IgD-negative memory B cell (primary cell): ENCODE measurements at regions not wholly inside any gene's neighbourhood (a gene's known extent, or its start where the extent isn't known, plus 50 kb on each side); places are given as distances from the start of the nearest gene placed in this dataset.
"Not testable (repeated sequence)": the region's sequence is repeated elsewhere in the genome, so short reads cannot be mapped to it uniquely, and the experiment has no call there.

Source experiments
- H3K27ac Mint-ChIP-seq, 3 donors: one replicate each; pipeline ENCODE4 v1.8.0; 2020 to 2022; ENCODE audit warnings: mild to moderate bottlenecking in 3 of 3, mixed read lengths in 3 of 3, moderate library complexity in 1 of 3
- H3K27me3 Mint-ChIP-seq: one replicate; pipeline ENCODE4 v1.8.0; 2021; ENCODE audit warnings: mixed read lengths
- H3K36me3 Mint-ChIP-seq: one replicate; pipeline ENCODE4 v1.8.0; 2020; ENCODE audit warnings: mild to moderate bottlenecking, mixed read lengths
- H3K4me1 Mint-ChIP-seq, 3 donors: one replicate each; pipeline ENCODE4 v1.8.0; 2020 to 2022; ENCODE audit warnings: mixed read lengths in 3 of 3, mild to moderate bottlenecking in 1 of 3
- H3K4me3 Mint-ChIP-seq, 4 donors: one replicate each; pipeline ENCODE4 v1.8.0; 2020 to 2022; ENCODE audit warnings: mild to moderate bottlenecking in 4 of 4, mixed read lengths in 4 of 4, moderate library complexity in 3 of 4
- H3K9me3 Mint-ChIP-seq, 3 donors: one replicate each; pipeline ENCODE4 v1.8.0; 2020 to 2021; ENCODE audit warnings: mixed read lengths in 3 of 3, mild to moderate bottlenecking in 1 of 3

GRCh38 chr4:128649161-128649560 lies 160.3 kb upstream of the JADE1 start:
- H3K4me3 Mint-ChIP-seq, result no peak overlapping the region
- H3K27ac Mint-ChIP-seq, result no peak overlapping the region
- H3K9me3 Mint-ChIP-seq, result peaks cover 2 to 5% (median 4%) of the 10 kb centered on the region in 3 donors
- no peaks in the 10 kb centered on the region for H3K4me1 Mint-ChIP-seq
- H3K27me3 Mint-ChIP-seq, result peaks cover 1% of the 10 kb centered on the region
- H3K36me3 Mint-ChIP-seq, result no peaks in the 10 kb centered on the region

DNA sequence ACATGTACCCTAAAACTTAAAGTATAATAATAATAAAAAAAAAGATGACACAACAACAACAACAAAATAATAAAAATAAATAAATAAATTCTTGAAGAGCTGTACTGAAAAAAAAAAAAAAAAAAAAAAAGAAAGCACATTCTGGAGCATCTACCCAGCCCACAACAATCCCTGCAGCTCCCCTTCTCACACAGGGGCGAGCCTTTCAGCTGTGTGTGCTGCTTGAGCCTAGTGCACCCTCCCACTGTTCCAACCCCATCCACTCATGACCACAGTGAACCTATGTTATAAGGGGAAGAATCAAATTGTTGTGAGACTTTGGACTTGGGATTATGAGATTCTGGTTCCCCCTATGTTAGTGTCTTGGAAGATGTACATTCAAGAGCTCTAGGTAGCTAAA lies 161.5 kb upstream of the JADE1 start:
- Mint-ChIP-seq H3K4me3 (no peak overlapping the region), H3K27me3 (no peaks in the 10 kb centered on the region), H3K36me3 (no peaks in the 10 kb centered on the region), H3K27ac (no peak overlapping the region), H3K4me1 (no peaks in the 10 kb centered on the region), H3K9me3 (peaks cover 0 to 3% (median 2%) of the 10 kb centered on the region in 3 donors)

DNA sequence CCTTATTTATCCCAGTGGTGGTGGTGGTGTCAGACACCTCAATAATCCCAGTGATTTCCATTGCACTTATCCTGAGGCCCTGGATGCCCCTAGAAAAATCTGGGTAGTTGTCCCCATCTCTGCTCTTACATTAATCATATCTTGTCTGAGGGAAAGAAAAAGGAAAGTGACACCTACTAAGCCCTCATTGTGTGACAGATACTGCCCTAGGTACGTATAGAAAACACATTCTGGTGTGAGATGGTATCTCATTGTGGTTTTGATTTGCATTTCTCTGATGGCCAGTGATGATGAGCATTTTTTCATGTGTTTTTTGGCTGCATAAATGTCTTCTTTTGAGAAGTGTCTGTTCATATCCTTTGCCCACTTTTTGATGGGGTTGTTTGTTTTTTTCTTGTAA lies 162.6 kb upstream of the JADE1 start:
- not testable (repeated sequence) for H3K36me3 Mint-ChIP-seq, H3K4me1 Mint-ChIP-seq, H3K4me3 Mint-ChIP-seq, H3K9me3 Mint-ChIP-seq, H3K27me3 Mint-ChIP-seq, H3K27ac Mint-ChIP-seq

DNA sequence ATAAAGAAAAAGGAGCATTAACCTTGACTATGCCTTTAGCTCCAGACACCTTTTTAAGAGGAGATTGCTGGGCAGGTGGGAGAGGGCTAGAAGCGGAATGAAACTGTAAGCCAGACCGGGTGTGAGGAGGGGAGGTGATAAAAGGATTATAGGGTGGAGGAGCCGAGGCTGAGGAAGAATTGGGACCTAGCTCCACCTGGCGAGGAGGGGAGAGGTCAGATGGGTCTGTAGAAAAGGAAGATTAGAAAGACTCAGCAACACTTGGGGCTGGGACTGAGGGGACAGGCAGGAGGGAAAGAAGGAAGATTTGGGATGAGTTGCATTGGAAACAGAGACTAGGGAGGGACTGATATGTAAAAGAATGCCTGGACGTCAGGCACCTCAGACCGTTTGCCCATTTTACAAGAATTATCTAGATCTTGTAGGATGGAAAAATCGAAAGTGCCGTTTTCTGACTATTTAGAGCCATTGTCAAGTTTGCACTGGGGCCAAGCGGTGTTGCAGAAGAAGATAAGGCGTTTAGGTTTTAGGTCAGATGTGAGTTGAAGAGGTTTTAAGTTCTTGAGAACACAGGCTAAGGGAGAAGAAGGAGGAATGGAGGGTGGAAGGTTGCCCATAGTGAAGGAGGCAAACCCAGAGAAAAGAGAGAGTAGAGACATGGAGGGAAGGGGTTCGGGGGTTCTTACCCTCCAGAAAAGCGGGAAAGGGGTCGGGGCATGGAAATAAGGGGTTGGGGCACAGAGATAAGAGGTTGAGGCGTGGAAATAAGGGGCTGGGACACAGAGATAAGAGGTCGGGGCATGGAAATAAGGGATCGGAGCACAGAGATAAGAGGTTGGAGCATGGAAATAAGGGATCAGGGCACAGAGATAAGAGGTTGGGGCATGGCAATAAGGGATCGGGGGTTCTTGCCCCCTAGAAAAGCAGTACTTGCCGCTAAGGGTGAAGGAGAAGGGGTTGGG lies 164.5 kb upstream of the JADE1 start:
- not testable (repeated sequence) for H3K4me1 Mint-ChIP-seq, H3K27ac Mint-ChIP-seq, H3K9me3 Mint-ChIP-seq, H3K36me3 Mint-ChIP-seq, H3K27me3 Mint-ChIP-seq, H3K4me3 Mint-ChIP-seq

- not testable (repeated sequence) for H3K9me3 Mint-ChIP-seq, H3K27me3 Mint-ChIP-seq, H3K36me3 Mint-ChIP-seq, H3K27ac Mint-ChIP-seq, H3K4me3 Mint-ChIP-seq, H3K4me1 Mint-ChIP-seq
These were observed 165.4 kb upstream of the JADE1 start for GRCh38 chr4:128644107-128644506.

DNA sequence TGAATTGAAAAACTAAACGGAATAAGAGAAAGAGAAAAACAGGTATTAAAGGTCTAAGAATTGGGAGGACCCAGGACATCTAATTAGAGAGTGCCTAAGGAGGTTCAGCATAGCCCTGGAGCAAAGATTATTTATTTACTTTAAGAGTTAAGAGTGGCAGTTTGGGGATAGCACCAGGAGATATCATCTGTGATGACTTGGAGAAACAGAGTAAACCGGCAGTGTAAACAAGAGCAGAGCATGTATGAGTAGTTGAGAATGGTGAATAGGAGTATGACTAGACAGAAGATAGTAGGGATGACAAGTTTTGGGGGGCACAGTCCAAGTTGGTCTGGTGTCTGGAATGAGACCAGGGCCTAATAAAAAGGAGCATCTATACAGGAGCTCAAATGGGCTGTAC lies 167.9 kb upstream of the JADE1 start:
- not testable (repeated sequence) for H3K9me3 Mint-ChIP-seq, H3K36me3 Mint-ChIP-seq, H3K27ac Mint-ChIP-seq

DNA sequence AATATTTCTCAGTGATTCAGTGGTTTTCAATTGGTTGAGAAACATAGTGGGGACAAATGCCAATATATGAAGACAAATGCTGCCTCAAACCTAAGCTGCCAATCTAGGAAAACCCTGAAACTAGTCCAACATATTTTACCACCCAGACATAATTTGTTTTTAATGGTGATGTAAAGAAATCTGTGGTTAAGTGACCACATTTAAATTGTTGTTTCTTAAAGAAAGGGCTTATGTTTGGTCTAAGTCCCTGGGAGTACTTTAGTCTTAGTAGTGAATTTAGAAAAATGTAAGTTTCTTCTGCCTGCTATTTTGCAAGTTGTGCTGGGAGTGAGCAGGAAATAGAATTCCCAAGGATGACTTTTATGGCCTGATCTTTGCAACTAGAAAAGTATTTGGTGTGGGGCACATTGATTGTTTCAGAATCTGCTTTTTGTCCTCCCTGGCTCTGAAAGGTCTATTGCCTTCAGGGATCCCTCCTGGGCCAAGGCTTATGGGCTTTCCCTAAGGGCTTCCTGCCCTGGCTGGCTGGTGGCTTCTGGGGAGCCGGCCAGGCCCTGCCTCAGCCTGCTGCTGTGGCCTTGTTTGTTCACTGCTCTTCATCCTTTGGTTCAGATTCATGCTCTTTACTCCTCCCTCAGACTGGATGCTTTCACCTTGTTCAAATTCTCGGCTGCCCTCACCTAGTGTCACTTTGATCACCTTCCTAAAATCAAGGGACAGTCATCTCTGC lies 169.8 kb upstream of the JADE1 start:
- no peak overlapping the region for H3K27ac Mint-ChIP-seq
- no peaks in the 10 kb centered on the region for H3K27me3 Mint-ChIP-seq
- peaks cover 0 to 7% (median 0%) of the 10 kb centered on the region in 3 donors for H3K9me3 Mint-ChIP-seq
- H3K4me3 Mint-ChIP-seq, result no peak overlapping the region
- peaks cover 1% of the 10 kb centered on the region for H3K36me3 Mint-ChIP-seq
- H3K4me1 Mint-ChIP-seq, result peaks cover 0 to 5% (median 4%) of the 10 kb centered on the region in 3 donors

More for the DNA sequence above, 167.9 kb upstream of the JADE1 start:
- H3K27me3 Mint-ChIP-seq, H3K4me1 Mint-ChIP-seq, H3K4me3 Mint-ChIP-seq: not testable (repeated sequence)

- H3K27me3 Mint-ChIP-seq, result no peaks in the 10 kb centered on the region
- H3K4me3 Mint-ChIP-seq, result no peak overlapping the region
- H3K9me3 Mint-ChIP-seq, result peaks cover 0 to 7% (median 0%) of the 10 kb centered on the region in 3 donors
- peaks cover 0 to 7% (median 6%) of the 10 kb centered on the region in 3 donors for H3K4me1 Mint-ChIP-seq
- no peak overlapping the region for H3K27ac Mint-ChIP-seq
- peaks cover 1% of the 10 kb centered on the region for H3K36me3 Mint-ChIP-seq
These were observed 172.6 kb upstream of the JADE1 start for GRCh38 chr4:128636906-128637305.

GRCh38 chr4:128635955-128636560 lies 173.4 kb upstream of the JADE1 start:
- H3K36me3 Mint-ChIP-seq, result peaks cover 1% of the 10 kb centered on the region
- no peaks in the 10 kb centered on the region for H3K27me3 Mint-ChIP-seq
- peaks cover 0 to 7% (median 0%) of the 10 kb centered on the region in 3 donors for H3K9me3 Mint-ChIP-seq
- H3K4me1 Mint-ChIP-seq, result peaks cover 0 to 7% (median 6%) of the 10 kb centered on the region in 3 donors
- no peak overlapping the region for H3K27ac Mint-ChIP-seq
- H3K4me3 Mint-ChIP-seq, result no peak overlapping the region

GRCh38 chr4:128635141-128635954 lies 174.2 kb upstream of the JADE1 start:
- no peaks in the 10 kb centered on the region for H3K27me3 Mint-ChIP-seq

DNA sequence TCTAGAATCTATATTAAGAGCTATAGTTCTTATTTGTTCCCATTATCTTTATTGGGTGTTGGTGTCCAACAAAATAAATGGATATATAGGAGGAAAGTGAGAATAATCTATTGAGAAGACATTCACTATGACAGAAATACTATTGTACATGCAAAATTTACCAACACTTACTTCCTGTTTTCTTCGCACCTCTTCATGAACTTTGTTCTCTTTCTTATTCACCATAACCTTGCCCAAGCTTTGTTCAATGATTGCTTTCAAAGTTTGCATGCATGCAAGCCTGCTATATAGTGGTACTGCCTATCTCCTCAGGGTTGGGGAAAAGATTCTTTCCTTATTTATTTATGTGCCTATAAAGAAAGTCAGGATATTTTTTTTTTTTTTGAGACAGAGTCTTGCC lies 176.4 kb upstream of the JADE1 start:
- peaks cover 0 to 7% (median 0%) of the 10 kb centered on the region in 3 donors for H3K9me3 Mint-ChIP-seq
- no peaks in the 10 kb centered on the region for H3K36me3 Mint-ChIP-seq
- H3K27ac Mint-ChIP-seq, result no peak overlapping the region
- H3K4me1 Mint-ChIP-seq, result peaks cover 0 to 4% (median 4%) of the 10 kb centered on the region in 3 donors
- H3K4me3 Mint-ChIP-seq, result no peak overlapping the region
- no peaks in the 10 kb centered on the region for H3K27me3 Mint-ChIP-seq

More at GRCh38 chr4:128635141-128635954, 174.2 kb upstream of the JADE1 start:
- Mint-ChIP-seq H3K4me1 (peaks cover 0 to 8% (median 6%) of the 10 kb centered on the region in 3 donors), H3K4me3 (no peak overlapping the region), H3K9me3 (peaks cover 0 to 7% (median 0%) of the 10 kb centered on the region in 3 donors), H3K27ac (no peak overlapping the region), H3K36me3 (peaks cover 1% of the 10 kb centered on the region)

GRCh38 chr4:128630871-128631270 lies 178.6 kb upstream of the JADE1 start:
- Mint-ChIP-seq H3K27ac (no peak overlapping the region), H3K27me3 (no peaks in the 10 kb centered on the region), H3K4me1 (peaks cover 0 to 4% (median 2%) of the 10 kb centered on the region in 3 donors), H3K9me3 (peaks cover 0 to 7% (median 0%) of the 10 kb centered on the region in 3 donors), H3K4me3 (no peak overlapping the region), H3K36me3 (no peaks in the 10 kb centered on the region)

GRCh38 chr4:128623508-128624215 lies 185.8 kb upstream of the JADE1 start:
- Mint-ChIP-seq H3K27ac (no peak overlapping the region), H3K9me3 (peaks cover 0 to 6% (median 4%) of the 10 kb centered on the region in 3 donors), H3K27me3 (no peaks in the 10 kb centered on the region), H3K36me3 (no peaks in the 10 kb centered on the region), H3K4me1 (peaks cover 0 to 3% (median 0%) of the 10 kb centered on the region in 3 donors), H3K4me3 (no peak overlapping the region)
